ENCODE measurements at regions not wholly inside any gene's neighbourhood (a gene's known extent, or its start where the extent isn't known, plus 50 kb on each side); places are given as distances from the start of the nearest gene placed in this dataset.

DNA sequence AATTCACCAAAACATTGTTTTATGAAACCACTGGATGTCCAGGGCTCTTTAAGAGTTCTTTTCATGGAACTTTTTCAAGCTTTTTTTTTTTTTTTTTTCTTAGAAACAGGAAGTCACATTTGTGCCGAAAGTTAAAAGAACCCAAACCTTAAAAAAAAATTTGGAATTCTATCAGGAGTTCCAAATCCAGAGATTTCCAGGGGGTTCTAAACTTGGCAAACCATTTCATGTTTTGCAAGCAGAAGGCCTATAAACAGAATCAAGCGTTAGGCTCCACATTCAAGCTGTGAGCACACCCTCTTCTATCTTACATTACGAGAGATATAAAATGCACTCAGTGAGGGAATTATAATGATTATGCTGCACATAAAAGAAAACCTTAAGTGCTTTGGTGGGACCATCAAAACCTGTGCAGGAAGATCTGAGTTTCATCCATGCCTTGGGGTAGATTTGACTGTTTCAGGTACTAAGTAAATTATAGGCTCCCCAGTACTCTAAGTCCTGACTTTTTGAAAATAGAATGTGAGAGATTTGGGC lies 154.8 kb upstream of the FAR2 start:
- no peak for DNase-seq (ENCODE audit: low read depth)
- no peak overlapping the region for H3K4me3 ChIP-seq (replicated peaks; ENCODE audit: low read depth, low read length)
- TF ChIP-seq, protein P1, sequence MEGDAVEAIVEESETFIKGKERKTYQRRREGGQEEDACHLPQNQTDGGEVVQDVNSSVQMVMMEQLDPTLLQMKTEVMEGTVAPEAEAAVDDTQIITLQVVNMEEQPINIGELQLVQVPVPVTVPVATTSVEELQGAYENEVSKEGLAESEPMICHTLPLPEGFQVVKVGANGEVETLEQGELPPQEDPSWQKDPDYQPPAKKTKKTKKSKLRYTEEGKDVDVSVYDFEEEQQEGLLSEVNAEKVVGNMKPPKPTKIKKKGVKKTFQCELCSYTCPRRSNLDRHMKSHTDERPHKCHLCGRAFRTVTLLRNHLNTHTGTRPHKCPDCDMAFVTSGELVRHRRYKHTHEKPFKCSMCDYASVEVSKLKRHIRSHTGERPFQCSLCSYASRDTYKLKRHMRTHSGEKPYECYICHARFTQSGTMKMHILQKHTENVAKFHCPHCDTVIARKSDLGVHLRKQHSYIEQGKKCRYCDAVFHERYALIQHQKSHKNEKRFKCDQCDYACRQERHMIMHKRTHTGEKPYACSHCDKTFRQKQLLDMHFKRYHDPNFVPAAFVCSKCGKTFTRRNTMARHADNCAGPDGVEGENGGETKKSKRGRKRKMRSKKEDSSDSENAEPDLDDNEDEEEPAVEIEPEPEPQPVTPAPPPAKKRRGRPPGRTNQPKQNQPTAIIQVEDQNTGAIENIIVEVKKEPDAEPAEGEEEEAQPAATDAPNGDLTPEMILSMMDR (IDR thresholded peaks at IDR 0.05; ENCODE audit: low read length, missing control alignments), result no peak

DNA sequence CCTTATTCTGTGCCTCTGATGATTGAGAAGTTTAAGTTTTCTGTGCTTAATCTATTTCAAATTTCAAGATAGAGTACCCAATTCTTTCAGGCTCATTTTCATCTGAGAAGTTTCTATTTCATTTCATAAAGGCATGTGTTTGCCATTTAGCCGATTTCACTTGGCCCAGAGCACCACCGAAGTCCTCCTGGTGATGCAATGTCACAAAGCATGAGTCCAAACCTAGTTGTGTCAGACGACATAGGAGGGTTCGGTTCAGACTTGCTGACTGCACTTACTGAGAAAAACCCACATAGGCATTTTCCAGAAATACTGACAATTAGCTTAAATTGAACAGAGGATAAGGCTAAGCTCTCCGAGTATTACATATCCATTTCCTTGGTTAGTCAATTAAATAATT lies 152.4 kb upstream of the FAR2 start:
- no peak for DNase-seq (ENCODE audit: low read depth)

DNA sequence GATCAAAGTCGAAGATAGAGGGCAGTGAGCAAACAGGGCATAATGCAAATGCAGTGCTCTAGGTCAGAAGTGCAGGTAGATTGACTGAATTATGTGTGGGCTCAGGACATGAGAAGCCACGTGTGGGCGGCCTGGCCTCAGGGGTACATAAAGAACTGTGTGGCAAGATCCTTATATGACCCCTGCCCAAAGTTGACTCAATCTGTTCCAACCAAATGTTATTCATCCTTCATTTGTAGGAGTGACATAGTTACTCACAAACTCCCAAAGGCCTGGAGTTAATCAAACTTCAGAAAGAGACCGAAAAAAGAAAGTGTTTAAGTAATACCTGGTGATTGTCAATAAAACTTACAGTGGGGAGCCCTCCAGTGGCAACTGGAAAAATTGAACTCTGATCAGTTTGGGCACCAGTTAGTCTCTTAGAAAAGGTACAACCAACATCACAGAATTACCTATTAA lies 150.4 kb upstream of the FAR2 start:
- TF ChIP-seq, protein P1 (IDR thresholded peaks at IDR 0.05; ENCODE audit: low read length, missing control alignments), result peak; percentile 60
- DNase-seq (ENCODE audit: low read depth), result peak; percentile 61
- no peak overlapping the region for H3K4me3 ChIP-seq (replicated peaks; ENCODE audit: low read depth, low read length)

More for the DNA sequence above, 152.4 kb upstream of the FAR2 start:
- TF ChIP-seq, protein P1 (IDR thresholded peaks at IDR 0.05; ENCODE audit: low read length, missing control alignments), result no peak
- H3K4me3 ChIP-seq (replicated peaks; ENCODE audit: low read depth, low read length), result no peak overlapping the region

DNA sequence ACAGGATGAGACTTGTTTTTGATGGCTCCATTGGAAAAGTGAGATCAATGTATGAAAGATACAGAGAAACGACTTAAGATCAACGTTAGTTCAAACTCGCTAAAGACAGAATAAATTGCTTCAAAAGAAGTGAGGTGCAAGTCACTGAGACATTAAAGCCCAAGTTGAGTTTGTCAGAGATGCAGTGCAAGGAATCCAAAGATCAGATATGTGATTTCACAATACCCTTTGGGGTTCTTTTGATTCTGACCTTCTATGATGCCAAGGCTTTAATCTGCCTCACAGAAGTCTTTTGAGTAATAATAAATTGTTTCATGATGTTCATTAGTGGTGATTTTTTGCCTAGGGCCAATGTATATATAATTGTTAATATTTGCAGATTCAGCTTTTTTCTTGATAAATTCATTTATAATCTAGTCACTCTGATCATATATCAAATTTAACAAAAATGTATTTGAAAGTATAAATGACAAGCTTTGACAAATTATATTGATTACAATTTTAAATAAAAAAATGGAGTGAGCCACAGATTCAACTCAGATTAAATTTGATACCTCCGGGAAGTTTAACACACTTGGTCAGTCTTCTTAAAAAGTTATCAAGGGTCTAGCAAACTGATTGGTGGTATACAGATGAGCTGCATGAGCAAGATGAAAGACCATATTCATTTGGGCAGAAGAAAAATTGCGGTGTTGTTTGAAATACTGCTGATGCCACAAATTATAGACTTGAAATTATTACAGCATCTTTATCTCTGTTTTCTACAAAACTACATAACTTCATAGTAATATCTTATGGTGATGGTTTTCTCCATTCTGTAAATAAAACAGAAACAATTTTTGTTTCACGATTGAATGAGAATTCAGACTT lies 144.8 kb upstream of the FAR2 start:
- TF ChIP-seq, protein P1 (IDR thresholded peaks at IDR 0.05; ENCODE audit: low read length, missing control alignments), result no peak
- H3K4me3 ChIP-seq (replicated peaks; ENCODE audit: low read depth, low read length), result no peak overlapping the region
- DNase-seq (ENCODE audit: low read depth), result no peak

DNA sequence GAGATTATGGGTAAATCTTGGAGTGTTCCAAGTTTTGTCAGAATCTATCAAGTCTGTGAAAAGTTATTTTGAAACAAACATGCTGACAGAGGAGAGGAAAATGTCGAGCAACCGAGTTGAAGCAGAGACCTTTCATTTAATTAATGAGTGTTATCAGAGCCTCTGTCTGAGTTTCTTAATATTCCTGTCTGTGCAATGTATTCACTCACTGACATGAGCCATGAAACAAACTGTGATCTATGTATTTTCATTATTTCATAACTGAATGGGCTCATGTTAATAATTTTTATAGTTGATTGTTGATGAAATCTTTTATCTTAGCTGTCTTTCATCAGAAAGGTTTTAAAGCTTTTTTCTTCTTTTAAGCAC lies 144.2 kb upstream of the FAR2 start:
- TF ChIP-seq, protein P1 (IDR thresholded peaks at IDR 0.05; ENCODE audit: low read length, missing control alignments), result no peak
- DNase-seq (ENCODE audit: low read depth), result no peak
- no peak overlapping the region for H3K4me3 ChIP-seq (replicated peaks; ENCODE audit: low read depth, low read length)

DNA sequence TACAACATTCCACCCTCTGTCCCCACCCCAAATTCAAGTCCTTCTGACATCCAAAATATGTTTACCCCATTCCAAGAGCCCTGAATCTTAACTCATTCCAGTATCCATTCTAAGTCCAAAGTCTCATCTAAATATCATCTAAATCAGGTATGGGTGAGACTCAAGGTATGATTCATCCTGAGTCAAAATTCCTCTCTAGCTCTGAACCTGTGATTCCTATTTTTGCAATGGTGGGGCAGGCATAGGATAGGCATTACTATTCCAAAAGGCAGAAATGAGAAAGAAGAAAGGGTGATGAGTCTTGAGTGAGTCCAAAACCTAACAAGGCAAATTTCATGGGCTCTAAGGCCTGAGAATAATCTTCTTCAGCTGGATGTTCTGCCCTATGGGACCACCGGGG lies 140.3 kb upstream of the FAR2 start:
- H3K4me3 ChIP-seq (replicated peaks; ENCODE audit: low read depth, low read length), result no peak overlapping the region
- DNase-seq (ENCODE audit: low read depth), result no peak
- TF ChIP-seq, protein P1 (IDR thresholded peaks at IDR 0.05; ENCODE audit: low read length, missing control alignments), result no peak

All from fibroblast of pulmonary artery (primary cell).